ENCODE measurements at regions not wholly inside any gene's neighbourhood (a gene's known extent, or its start where the extent isn't known, plus 50 kb on each side); places are given as distances from the start of the nearest gene placed in this dataset.

DNA sequence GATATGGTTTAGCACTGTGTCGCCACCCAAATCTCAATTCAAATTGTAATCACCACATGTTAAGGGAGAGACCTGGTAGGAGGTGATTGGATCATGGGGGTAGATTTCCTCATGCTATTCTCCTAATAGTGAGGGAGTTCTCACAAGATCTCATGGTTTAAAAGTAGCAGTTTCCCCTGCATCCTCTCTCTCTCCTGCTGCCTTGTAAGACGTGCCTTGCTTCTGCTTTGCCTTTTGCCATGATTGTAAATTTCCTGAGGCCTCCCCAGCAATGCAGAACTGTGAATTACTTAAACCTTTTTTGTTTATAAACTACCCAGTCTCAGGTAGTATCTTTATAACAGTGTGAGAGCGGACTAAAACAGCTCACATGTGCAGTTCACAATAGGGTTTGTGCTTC lies 1668.7 kb upstream of the RAG2 start:
- Histone ChIP-seq H3K4me3 (replicated peaks; ENCODE audit: insufficient read depth, low read length) (no peak overlapping the region), H3K27me3 (ENCODE audit: insufficient read depth, poor library complexity, severe bottlenecking) (no peaks in the 10 kb centered on the region), H3K27ac (replicated peaks) (no peak overlapping the region)
- TF ChIP-seq, protein P1, sequence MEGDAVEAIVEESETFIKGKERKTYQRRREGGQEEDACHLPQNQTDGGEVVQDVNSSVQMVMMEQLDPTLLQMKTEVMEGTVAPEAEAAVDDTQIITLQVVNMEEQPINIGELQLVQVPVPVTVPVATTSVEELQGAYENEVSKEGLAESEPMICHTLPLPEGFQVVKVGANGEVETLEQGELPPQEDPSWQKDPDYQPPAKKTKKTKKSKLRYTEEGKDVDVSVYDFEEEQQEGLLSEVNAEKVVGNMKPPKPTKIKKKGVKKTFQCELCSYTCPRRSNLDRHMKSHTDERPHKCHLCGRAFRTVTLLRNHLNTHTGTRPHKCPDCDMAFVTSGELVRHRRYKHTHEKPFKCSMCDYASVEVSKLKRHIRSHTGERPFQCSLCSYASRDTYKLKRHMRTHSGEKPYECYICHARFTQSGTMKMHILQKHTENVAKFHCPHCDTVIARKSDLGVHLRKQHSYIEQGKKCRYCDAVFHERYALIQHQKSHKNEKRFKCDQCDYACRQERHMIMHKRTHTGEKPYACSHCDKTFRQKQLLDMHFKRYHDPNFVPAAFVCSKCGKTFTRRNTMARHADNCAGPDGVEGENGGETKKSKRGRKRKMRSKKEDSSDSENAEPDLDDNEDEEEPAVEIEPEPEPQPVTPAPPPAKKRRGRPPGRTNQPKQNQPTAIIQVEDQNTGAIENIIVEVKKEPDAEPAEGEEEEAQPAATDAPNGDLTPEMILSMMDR (IDR thresholded peaks at IDR 0.05; ENCODE audit: insufficient read depth, low read length), result no peak
- TF ChIP-seq, protein P2, sequence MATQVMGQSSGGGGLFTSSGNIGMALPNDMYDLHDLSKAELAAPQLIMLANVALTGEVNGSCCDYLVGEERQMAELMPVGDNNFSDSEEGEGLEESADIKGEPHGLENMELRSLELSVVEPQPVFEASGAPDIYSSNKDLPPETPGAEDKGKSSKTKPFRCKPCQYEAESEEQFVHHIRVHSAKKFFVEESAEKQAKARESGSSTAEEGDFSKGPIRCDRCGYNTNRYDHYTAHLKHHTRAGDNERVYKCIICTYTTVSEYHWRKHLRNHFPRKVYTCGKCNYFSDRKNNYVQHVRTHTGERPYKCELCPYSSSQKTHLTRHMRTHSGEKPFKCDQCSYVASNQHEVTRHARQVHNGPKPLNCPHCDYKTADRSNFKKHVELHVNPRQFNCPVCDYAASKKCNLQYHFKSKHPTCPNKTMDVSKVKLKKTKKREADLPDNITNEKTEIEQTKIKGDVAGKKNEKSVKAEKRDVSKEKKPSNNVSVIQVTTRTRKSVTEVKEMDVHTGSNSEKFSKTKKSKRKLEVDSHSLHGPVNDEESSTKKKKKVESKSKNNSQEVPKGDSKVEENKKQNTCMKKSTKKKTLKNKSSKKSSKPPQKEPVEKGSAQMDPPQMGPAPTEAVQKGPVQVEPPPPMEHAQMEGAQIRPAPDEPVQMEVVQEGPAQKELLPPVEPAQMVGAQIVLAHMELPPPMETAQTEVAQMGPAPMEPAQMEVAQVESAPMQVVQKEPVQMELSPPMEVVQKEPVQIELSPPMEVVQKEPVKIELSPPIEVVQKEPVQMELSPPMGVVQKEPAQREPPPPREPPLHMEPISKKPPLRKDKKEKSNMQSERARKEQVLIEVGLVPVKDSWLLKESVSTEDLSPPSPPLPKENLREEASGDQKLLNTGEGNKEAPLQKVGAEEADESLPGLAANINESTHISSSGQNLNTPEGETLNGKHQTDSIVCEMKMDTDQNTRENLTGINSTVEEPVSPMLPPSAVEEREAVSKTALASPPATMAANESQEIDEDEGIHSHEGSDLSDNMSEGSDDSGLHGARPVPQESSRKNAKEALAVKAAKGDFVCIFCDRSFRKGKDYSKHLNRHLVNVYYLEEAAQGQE (IDR thresholded peaks at IDR 0.05; ENCODE audit: insufficient replicate concordance, low read depth), result no peak
- TF ChIP-seq POLR2AphosphoS5 (IDR thresholded peaks at IDR 0.05; ENCODE audit: low read depth) (no peak), SPI1 (IDR thresholded peaks at IDR 0.05; ENCODE audit: borderline replicate concordance, low read depth) (no peak), GABPA (IDR thresholded peaks at IDR 0.05; ENCODE audit: low read depth) (no peak)
- DNase-seq (ENCODE audit: low read depth in 1 of 2, low spot score in 1 of 2), result no peak

DNA sequence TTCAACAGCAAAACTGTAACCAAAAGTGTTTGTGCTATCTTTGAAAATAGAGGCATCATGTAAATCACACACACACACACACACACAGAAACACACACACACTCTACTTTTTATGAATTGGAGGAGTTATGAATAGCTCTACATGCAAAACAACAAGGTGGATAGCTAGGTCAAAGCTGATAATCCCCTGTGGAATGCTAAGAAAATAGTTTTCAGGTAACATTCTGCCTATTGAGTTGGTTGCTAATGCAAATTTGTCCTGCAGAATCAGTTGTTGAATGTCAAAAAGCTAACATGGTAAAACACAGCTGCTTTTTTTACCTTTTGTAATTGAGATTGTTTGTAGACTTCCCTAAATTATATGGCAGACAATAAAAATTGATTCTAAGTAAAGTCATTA lies 1658.4 kb upstream of the RAG2 start:
- Histone ChIP-seq H3K4me3 (replicated peaks; ENCODE audit: insufficient read depth, low read length) (no peak overlapping the region), H3K27me3 (ENCODE audit: insufficient read depth, poor library complexity, severe bottlenecking) (no peaks in the 10 kb centered on the region), H3K27ac (replicated peaks) (no peak overlapping the region)
- no peak for TF ChIP-seq POLR2AphosphoS5 (IDR thresholded peaks at IDR 0.05; ENCODE audit: low read depth)
- no peak for TF ChIP-seq SPI1 (IDR thresholded peaks at IDR 0.05; ENCODE audit: borderline replicate concordance, low read depth)
- TF ChIP-seq, protein P1 (IDR thresholded peaks at IDR 0.05; ENCODE audit: insufficient read depth, low read length), result no peak
- TF ChIP-seq GABPA (IDR thresholded peaks at IDR 0.05; ENCODE audit: low read depth), result no peak
- TF ChIP-seq, protein P2 (IDR thresholded peaks at IDR 0.05; ENCODE audit: insufficient replicate concordance, low read depth), result no peak
- DNase-seq (ENCODE audit: low read depth in 1 of 2, low spot score in 1 of 2), result no peak

DNA sequence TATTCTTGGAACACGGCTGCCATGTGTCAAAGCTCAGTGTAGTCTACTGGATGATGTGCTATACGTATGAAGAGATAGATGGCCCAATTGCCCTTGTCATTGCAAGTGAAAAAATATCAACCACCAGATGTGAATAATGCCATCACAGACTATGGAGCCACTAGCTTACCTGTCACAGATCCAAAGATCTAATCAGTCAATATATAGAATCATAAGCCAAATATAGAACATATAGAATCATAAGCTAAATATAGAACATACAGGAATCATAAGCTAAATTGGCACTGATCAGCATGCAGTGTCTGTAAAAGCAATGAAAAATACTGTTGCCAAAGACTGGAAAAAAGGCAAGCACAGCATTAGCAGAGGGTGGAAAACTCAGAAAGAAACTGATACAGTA lies 1656.9 kb upstream of the RAG2 start:
- no peak for DNase-seq (ENCODE audit: low read depth in 1 of 2, low spot score in 1 of 2)
- H3K27ac ChIP-seq (replicated peaks), result no peak overlapping the region
- H3K27me3 ChIP-seq (ENCODE audit: insufficient read depth, poor library complexity, severe bottlenecking), result no peaks in the 10 kb centered on the region
- TF ChIP-seq, protein P2 (IDR thresholded peaks at IDR 0.05; ENCODE audit: insufficient replicate concordance, low read depth), result no peak
- TF ChIP-seq POLR2AphosphoS5 (IDR thresholded peaks at IDR 0.05; ENCODE audit: low read depth) (no peak), GABPA (IDR thresholded peaks at IDR 0.05; ENCODE audit: low read depth) (no peak), SPI1 (IDR thresholded peaks at IDR 0.05; ENCODE audit: borderline replicate concordance, low read depth) (no peak)
- TF ChIP-seq, protein P1 (IDR thresholded peaks at IDR 0.05; ENCODE audit: insufficient read depth, low read length), result no peak
- H3K4me3 ChIP-seq (replicated peaks; ENCODE audit: insufficient read depth, low read length), result no peak overlapping the region

Data from HL-60 (cell line).